ENCODE measurements at regions not wholly inside any gene's neighbourhood (a gene's known extent, or its start where the extent isn't known, plus 50 kb on each side); places are given as distances from the start of the nearest gene placed in this dataset.

GRCh38 chr6:102815207-102815606 is 1421.7 kb downstream of the GRIK2 start:
- Histone ChIP-seq H3K79me1 (ENCODE audit: low read depth, low read length) (no peaks in the 10 kb centered on the region), H3K9ac (replicated peaks in 1 of 4; ENCODE audit: extremely low read depth in 1 of 4, low read depth in 3 of 4, low read length in 3 of 4) (no peak overlapping the region), H3K4me1 (replicated peaks in 1 of 4; ENCODE audit: control insufficient read depth in 3 of 4, insufficient read depth in 4 of 4, low read length in 3 of 4) (no peaks in the 10 kb centered on the region; a peak in 1 of 7 replicates), H3K27me3 (replicated peaks in 1 of 4; ENCODE audit: control insufficient read depth in 3 of 4, extremely low read depth in 1 of 4, insufficient read depth in 3 of 4, low read length in 3 of 4) (no peaks in the 10 kb centered on the region), H3K4me3 (ENCODE audit: extremely low read depth in 1 of 4, insufficient read depth in 2 of 4, low read depth in 3 of 4, low read length in 4 of 4) (no peak overlapping the region), H2AFZ (ENCODE audit: low read length) (no peak overlapping the region; the same call in 1 of the 2 replicates), H2BK15ac (ENCODE audit: low read length) (no peak overlapping the region), H3K27ac (ENCODE audit: low read depth, low read length) (no peak overlapping the region), H2AK5ac (ENCODE audit: low read depth, low read length) (no peak overlapping the region), H3K79me2 (ENCODE audit: control insufficient read depth in 1 of 2, insufficient read depth in 2 of 2, low read length in 2 of 2) (no peaks in the 10 kb centered on the region), H3K14ac (ENCODE audit: insufficient read length) (no peak overlapping the region), H3K4me2 (ENCODE audit: insufficient read depth in 1 of 2, low read depth in 2 of 2, low read length in 2 of 2) (no peak overlapping the region), H3K18ac (ENCODE audit: extremely low read depth, low read length) (no peak overlapping the region), H3K9me3 (ENCODE audit: insufficient read depth in 2 of 2, low read depth in 1 of 2, low read length in 1 of 2) (no peaks in the 10 kb centered on the region), H3K4ac (replicated peaks; ENCODE audit: insufficient read length, low read depth, low read length) (no peak overlapping the region), H3K56ac (replicated peaks; ENCODE audit: insufficient read length, low read depth, low read length) (no peak overlapping the region), H4K5ac (ENCODE audit: insufficient read length, low read depth, low read length) (no peak overlapping the region), H4K20me1 (replicated peaks in 1 of 2; ENCODE audit: control insufficient read depth in 1 of 2, insufficient read depth in 2 of 2, low read length in 2 of 2) (no peaks in the 10 kb centered on the region), H2BK120ac (replicated peaks; ENCODE audit: low read depth, low read length) (no peak overlapping the region), H4K91ac (replicated peaks; ENCODE audit: insufficient read length, low read length) (no peak overlapping the region), H2BK12ac (ENCODE audit: low read depth, low read length) (no peak overlapping the region), H4K8ac (ENCODE audit: extremely low read depth, insufficient read depth, low read length) (no peak overlapping the region), H2BK20ac (ENCODE audit: low read length) (no peak overlapping the region), H3K23me2 (ENCODE audit: low read depth, low read length) (no peaks in the 10 kb centered on the region; the same call in 1 of the 2 replicates), H2BK5ac (ENCODE audit: low read depth, low read length) (no peak overlapping the region), H3K23ac (ENCODE audit: insufficient read length) (no peak overlapping the region), H3K36me3 (ENCODE audit: control insufficient read depth in 2 of 4, insufficient read depth in 4 of 4, low read length in 3 of 4) (no peaks in the 10 kb centered on the region)
- no peak for TF ChIP-seq KDM4A (IDR thresholded peaks at IDR 0.05; ENCODE audit: low read depth, low read length, severe bottlenecking)
- no peak for TF ChIP-seq MAX (IDR thresholded peaks at IDR 0.05)
- TF ChIP-seq EP300 (IDR thresholded peaks at IDR 0.05; ENCODE audit: borderline replicate concordance in 1 of 2, low read depth in 2 of 2, low read length in 2 of 2): no peak
- TF ChIP-seq TAF1 (IDR thresholded peaks at IDR 0.05; ENCODE audit: low read depth, low read length): no peak
- TF ChIP-seq, protein P1, sequence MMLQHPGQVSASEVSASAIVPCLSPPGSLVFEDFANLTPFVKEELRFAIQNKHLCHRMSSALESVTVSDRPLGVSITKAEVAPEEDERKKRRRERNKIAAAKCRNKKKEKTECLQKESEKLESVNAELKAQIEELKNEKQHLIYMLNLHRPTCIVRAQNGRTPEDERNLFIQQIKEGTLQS (IDR thresholded peaks at IDR 0.05; ENCODE audit: insufficient read depth, low read depth, low read length): no peak
- no peak for TF ChIP-seq SP2 (IDR thresholded peaks at IDR 0.05; ENCODE audit: low read length)
- TF ChIP-seq SIN3A (conservative IDR thresholded peaks at IDR 0.05 in 1 of 2, IDR thresholded peaks at IDR 0.05 in 1 of 2; ENCODE audit: low read depth in 1 of 2, low read length in 2 of 2): no peak
- TF ChIP-seq CTBP2 (IDR thresholded peaks at IDR 0.05; ENCODE audit: borderline replicate concordance, insufficient read depth, insufficient read length, low read length): no peak
- no peak for TF ChIP-seq TCF12 (IDR thresholded peaks at IDR 0.05; ENCODE audit: low read depth, low read length)
- FAIRE-seq (no peak), DNase-seq (ENCODE audit: low read depth in 1 of 2, low spot score in 2 of 2) (no peak)
- POLR2A ChIA-PET (ENCODE audit: partially characterized antibody): no interaction called here
- CTCF ChIA-PET (ENCODE audit: partially characterized antibody): no interaction called here
- 87% methylated on average over 4 of the region's 4 CpGs; no CpG with 5 or more reads in 1 of the 2 experiments for WGBS, 2 experiments (ENCODE audit: extremely low coverage in 1 of 2, insufficient coverage in 1 of 2, insufficient read length in 1 of 2, insufficient replicate concordance in 2 of 2, low coverage in 1 of 2, low lambda C conversion rate in 2 of 2, missing lambda C conversion rate in 1 of 2)

Data from H1 (cell line).